SK-N-MC (cell line): ENCODE measurements at regions not wholly inside any gene's neighbourhood (a gene's known extent, or its start where the extent isn't known, plus 50 kb on each side); places are given as distances from the start of the nearest gene placed in this dataset.

Source experiments
- EZH2 ChIP-seq: fragments of 200-600 bp; sonication (generic); IDR thresholded peaks from one replicate; pipeline ENCODE4 v1.6.1; 2017; ENCODE audit warnings: antibody characterized with exemption
- POLR2AphosphoS5 ChIP-seq: IDR thresholded peaks from 2 replicates; pipeline ENCODE4 v1.6.1; 2012; ENCODE audit warnings: mild to moderate bottlenecking, low read depth, low read length, borderline replicate concordance

GRCh38 chr1:235047331-235047871 is 81.2 kb downstream of the TOMM20 start:
- no peak for TF ChIP-seq EZH2
- TF ChIP-seq POLR2AphosphoS5, result no peak
